ENCODE measurements at regions not wholly inside any gene's neighbourhood (a gene's known extent, or its start where the extent isn't known, plus 50 kb on each side); places are given as distances from the start of the nearest gene placed in this dataset.
"Not testable (repeated sequence)": the region's sequence is repeated elsewhere in the genome, so short reads cannot be mapped to it uniquely, and the experiment has no call there.

GRCh38 chr12:8282181-8282580 lies 54.8 kb upstream of the FAM90A1 start:
- H3K9me3 ChIP-seq (ENCODE audit: control insufficient read depth in 5 of 5, low read length in 5 of 5); H3K4me1 ChIP-seq (ENCODE audit: control insufficient read depth in 5 of 5, insufficient read depth in 5 of 5, low read length in 5 of 5); H3K4me3 ChIP-seq (ENCODE audit: low read depth in 1 of 5, low read length in 5 of 5); H3K27ac ChIP-seq (ENCODE audit: low read depth, low read length); H3K27me3 ChIP-seq (ENCODE audit: control insufficient read depth in 5 of 5, insufficient read depth in 4 of 5, low read length in 5 of 5); H3K36me3 ChIP-seq (ENCODE audit: control insufficient read depth in 5 of 5, insufficient read depth in 5 of 5, low read length in 5 of 5); H3K9ac ChIP-seq (ENCODE audit: low read length in 5 of 5): not testable (repeated sequence)

GRCh38 chr12:8285681-8286080 lies 58.3 kb upstream of the FAM90A1 start:
- H3K27me3 ChIP-seq (ENCODE audit: control insufficient read depth in 5 of 5, insufficient read depth in 4 of 5, low read length in 5 of 5); H3K4me1 ChIP-seq (ENCODE audit: control insufficient read depth in 5 of 5, insufficient read depth in 5 of 5, low read length in 5 of 5); H3K9me3 ChIP-seq (ENCODE audit: control insufficient read depth in 5 of 5, low read length in 5 of 5); H3K4me3 ChIP-seq (ENCODE audit: low read depth in 1 of 5, low read length in 5 of 5); H3K9ac ChIP-seq (ENCODE audit: low read length in 5 of 5); H3K27ac ChIP-seq (ENCODE audit: low read depth, low read length); H3K36me3 ChIP-seq (ENCODE audit: control insufficient read depth in 5 of 5, insufficient read depth in 5 of 5, low read length in 5 of 5): not testable (repeated sequence)

GRCh38 chr12:8291764-8292163 lies 64.3 kb upstream of the FAM90A1 start:
- not testable (repeated sequence) for H3K4me3 ChIP-seq (ENCODE audit: low read depth in 1 of 5, low read length in 5 of 5); H3K9me3 ChIP-seq (ENCODE audit: control insufficient read depth in 5 of 5, low read length in 5 of 5); H3K27me3 ChIP-seq (ENCODE audit: control insufficient read depth in 5 of 5, insufficient read depth in 4 of 5, low read length in 5 of 5); H3K27ac ChIP-seq (ENCODE audit: low read depth, low read length); H3K9ac ChIP-seq (ENCODE audit: low read length in 5 of 5); H3K4me1 ChIP-seq (ENCODE audit: control insufficient read depth in 5 of 5, insufficient read depth in 5 of 5, low read length in 5 of 5); H3K36me3 ChIP-seq (ENCODE audit: control insufficient read depth in 5 of 5, insufficient read depth in 5 of 5, low read length in 5 of 5)

- H3K4me3 ChIP-seq (ENCODE audit: low read depth in 1 of 5, low read length in 5 of 5); H3K9ac ChIP-seq (ENCODE audit: low read length in 5 of 5); H3K4me1 ChIP-seq (ENCODE audit: control insufficient read depth in 5 of 5, insufficient read depth in 5 of 5, low read length in 5 of 5); H3K9me3 ChIP-seq (ENCODE audit: control insufficient read depth in 5 of 5, low read length in 5 of 5); H3K27ac ChIP-seq (ENCODE audit: low read depth, low read length); H3K36me3 ChIP-seq (ENCODE audit: control insufficient read depth in 5 of 5, insufficient read depth in 5 of 5, low read length in 5 of 5); H3K27me3 ChIP-seq (ENCODE audit: control insufficient read depth in 5 of 5, insufficient read depth in 4 of 5, low read length in 5 of 5): not testable (repeated sequence)
Measured at GRCh38 chr12:8294662-8295061, 67.2 kb upstream of the FAM90A1 start.

- H3K4me1 ChIP-seq (ENCODE audit: control insufficient read depth in 5 of 5, insufficient read depth in 5 of 5, low read length in 5 of 5); H3K27me3 ChIP-seq (ENCODE audit: control insufficient read depth in 5 of 5, insufficient read depth in 4 of 5, low read length in 5 of 5); H3K4me3 ChIP-seq (ENCODE audit: low read depth in 1 of 5, low read length in 5 of 5); H3K9me3 ChIP-seq (ENCODE audit: control insufficient read depth in 5 of 5, low read length in 5 of 5); H3K36me3 ChIP-seq (ENCODE audit: control insufficient read depth in 5 of 5, insufficient read depth in 5 of 5, low read length in 5 of 5); H3K27ac ChIP-seq (ENCODE audit: low read depth, low read length); H3K9ac ChIP-seq (ENCODE audit: low read length in 5 of 5): not testable (repeated sequence)
Measured at GRCh38 chr12:8308611-8309010, 81.2 kb upstream of the FAM90A1 start.

GRCh38 chr12:8315997-8316396 lies 88.6 kb upstream of the FAM90A1 start:
- H3K9ac ChIP-seq (ENCODE audit: low read length in 5 of 5); H3K36me3 ChIP-seq (ENCODE audit: control insufficient read depth in 5 of 5, insufficient read depth in 5 of 5, low read length in 5 of 5); H3K4me1 ChIP-seq (ENCODE audit: control insufficient read depth in 5 of 5, insufficient read depth in 5 of 5, low read length in 5 of 5); H3K4me3 ChIP-seq (ENCODE audit: low read depth in 1 of 5, low read length in 5 of 5); H3K9me3 ChIP-seq (ENCODE audit: control insufficient read depth in 5 of 5, low read length in 5 of 5); H3K27ac ChIP-seq (ENCODE audit: low read depth, low read length); H3K27me3 ChIP-seq (ENCODE audit: control insufficient read depth in 5 of 5, insufficient read depth in 4 of 5, low read length in 5 of 5): not testable (repeated sequence)

GRCh38 chr12:8317675-8318074 lies 90.3 kb upstream of the FAM90A1 start:
- H3K4me3 ChIP-seq (ENCODE audit: low read depth in 1 of 5, low read length in 5 of 5); H3K27ac ChIP-seq (ENCODE audit: low read depth, low read length); H3K9ac ChIP-seq (ENCODE audit: low read length in 5 of 5); H3K4me1 ChIP-seq (ENCODE audit: control insufficient read depth in 5 of 5, insufficient read depth in 5 of 5, low read length in 5 of 5); H3K9me3 ChIP-seq (ENCODE audit: control insufficient read depth in 5 of 5, low read length in 5 of 5); H3K27me3 ChIP-seq (ENCODE audit: control insufficient read depth in 5 of 5, insufficient read depth in 4 of 5, low read length in 5 of 5); H3K36me3 ChIP-seq (ENCODE audit: control insufficient read depth in 5 of 5, insufficient read depth in 5 of 5, low read length in 5 of 5): not testable (repeated sequence)

- H3K36me3 ChIP-seq (ENCODE audit: control insufficient read depth in 5 of 5, insufficient read depth in 5 of 5, low read length in 5 of 5); H3K4me3 ChIP-seq (ENCODE audit: low read depth in 1 of 5, low read length in 5 of 5); H3K9me3 ChIP-seq (ENCODE audit: control insufficient read depth in 5 of 5, low read length in 5 of 5); H3K27me3 ChIP-seq (ENCODE audit: control insufficient read depth in 5 of 5, insufficient read depth in 4 of 5, low read length in 5 of 5); H3K27ac ChIP-seq (ENCODE audit: low read depth, low read length); H3K4me1 ChIP-seq (ENCODE audit: control insufficient read depth in 5 of 5, insufficient read depth in 5 of 5, low read length in 5 of 5); H3K9ac ChIP-seq (ENCODE audit: low read length in 5 of 5): not testable (repeated sequence)
Measured at GRCh38 chr12:8320251-8320730, 92.9 kb upstream of the FAM90A1 start.

GRCh38 chr12:8320791-8321370 lies 93.5 kb upstream of the FAM90A1 start:
- H3K4me1 ChIP-seq (ENCODE audit: control insufficient read depth in 5 of 5, insufficient read depth in 5 of 5, low read length in 5 of 5); H3K27me3 ChIP-seq (ENCODE audit: control insufficient read depth in 5 of 5, insufficient read depth in 4 of 5, low read length in 5 of 5); H3K9me3 ChIP-seq (ENCODE audit: control insufficient read depth in 5 of 5, low read length in 5 of 5); H3K9ac ChIP-seq (ENCODE audit: low read length in 5 of 5); H3K27ac ChIP-seq (ENCODE audit: low read depth, low read length); H3K4me3 ChIP-seq (ENCODE audit: low read depth in 1 of 5, low read length in 5 of 5); H3K36me3 ChIP-seq (ENCODE audit: control insufficient read depth in 5 of 5, insufficient read depth in 5 of 5, low read length in 5 of 5): not testable (repeated sequence)

- not testable (repeated sequence) for H3K9ac ChIP-seq (ENCODE audit: low read length in 5 of 5); H3K36me3 ChIP-seq (ENCODE audit: control insufficient read depth in 5 of 5, insufficient read depth in 5 of 5, low read length in 5 of 5); H3K4me3 ChIP-seq (ENCODE audit: low read depth in 1 of 5, low read length in 5 of 5); H3K27ac ChIP-seq (ENCODE audit: low read depth, low read length); H3K4me1 ChIP-seq (ENCODE audit: control insufficient read depth in 5 of 5, insufficient read depth in 5 of 5, low read length in 5 of 5); H3K9me3 ChIP-seq (ENCODE audit: control insufficient read depth in 5 of 5, low read length in 5 of 5); H3K27me3 ChIP-seq (ENCODE audit: control insufficient read depth in 5 of 5, insufficient read depth in 4 of 5, low read length in 5 of 5)
Measured at GRCh38 chr12:8325145-8325839, 97.9 kb upstream of the FAM90A1 start.

GRCh38 chr12:8328835-8329234 lies 101.4 kb upstream of the FAM90A1 start:
- not testable (repeated sequence) for H3K36me3 ChIP-seq (ENCODE audit: control insufficient read depth in 5 of 5, insufficient read depth in 5 of 5, low read length in 5 of 5); H3K27me3 ChIP-seq (ENCODE audit: control insufficient read depth in 5 of 5, insufficient read depth in 4 of 5, low read length in 5 of 5); H3K4me3 ChIP-seq (ENCODE audit: low read depth in 1 of 5, low read length in 5 of 5); H3K9me3 ChIP-seq (ENCODE audit: control insufficient read depth in 5 of 5, low read length in 5 of 5); H3K4me1 ChIP-seq (ENCODE audit: control insufficient read depth in 5 of 5, insufficient read depth in 5 of 5, low read length in 5 of 5); H3K9ac ChIP-seq (ENCODE audit: low read length in 5 of 5); H3K27ac ChIP-seq (ENCODE audit: low read depth, low read length)

All from subcutaneous abdominal adipose tissue (tissue), 5 donors.